GM12865 (cell line): ENCODE measurements at regions not wholly inside any gene's neighbourhood (a gene's known extent, or its start where the extent isn't known, plus 50 kb on each side); places are given as distances from the start of the nearest gene placed in this dataset.
A peak's percentile ranks its signal among the peaks of the same experiment; 100 is the strongest.
"Not testable (repeated sequence)": the region's sequence is repeated elsewhere in the genome, so short reads cannot be mapped to it uniquely, and the experiment has no call there.

Experiments used
- DNase-seq: peaks from one replicate; pipeline ENCODE4 v3.0.0; 2010; ENCODE audit warnings: low read depth
- H3K4me3 ChIP-seq: 2 replicates; pipeline ENCODE4 v1.5.1; 2011; ENCODE audit warnings: mild to moderate bottlenecking, low read depth, low read length, control low read depth
- CTCF ChIP-seq: IDR thresholded peaks from 2 replicates; pipeline ENCODE4 v1.5.1; 2011; ENCODE audit warnings: low read length, control low read depth, low read depth, inconsistent platforms; ENCODE audit not compliant: insufficient read depth; ENCODE audit errors: missing control alignments

- no peak for TF ChIP-seq CTCF
- H3K4me3 ChIP-seq: no peak overlapping the region
- no peak for DNase-seq
Measured at GRCh38 chr20:40882152-40882551, 146.5 kb upstream of the TOP1 start.

GRCh38 chr20:40883097-40883496 is 145.5 kb upstream of the TOP1 start:
- no peak for TF ChIP-seq CTCF
- no peak overlapping the region for H3K4me3 ChIP-seq
- no peak for DNase-seq

- no peak overlapping the region for H3K4me3 ChIP-seq
- no peak for TF ChIP-seq CTCF
- no peak for DNase-seq
Measured at GRCh38 chr20:40887105-40887504, 141.5 kb upstream of the TOP1 start.

- not testable (repeated sequence) for H3K4me3 ChIP-seq, DNase-seq
Measured at GRCh38 chr20:40889266-40889665, 139.4 kb upstream of the TOP1 start.

- DNase-seq: no peak
- H3K4me3 ChIP-seq: no peak overlapping the region
- TF ChIP-seq CTCF: no peak
Measured at GRCh38 chr20:40890181-40890580, 138.4 kb upstream of the TOP1 start.

- no peak for DNase-seq
- no peak overlapping the region for H3K4me3 ChIP-seq
- no peak for TF ChIP-seq CTCF
Measured at GRCh38 chr20:40890635-40891034, 138.0 kb upstream of the TOP1 start.

GRCh38 chr20:40891351-40891750 is 137.3 kb upstream of the TOP1 start:
- H3K4me3 ChIP-seq: no peak overlapping the region
- no peak for DNase-seq
- no peak for TF ChIP-seq CTCF

- DNase-seq: peak; percentile 35
- no peak overlapping the region for H3K4me3 ChIP-seq
- peak; percentile 17 for TF ChIP-seq CTCF
Measured at GRCh38 chr20:40892642-40893041, 136.0 kb upstream of the TOP1 start.
